ENCODE measurements at regions not wholly inside any gene's neighbourhood (a gene's known extent, or its start where the extent isn't known, plus 50 kb on each side); places are given as distances from the start of the nearest gene placed in this dataset.
A peak's percentile ranks its signal among the peaks of the same experiment; 100 is the strongest.

GRCh38 chrX:45859407-45859806 lies 658.7 kb upstream of the DIPK2B start:
- DNase-seq: no peak

GRCh38 chrX:45852884-45853283 lies 652.2 kb upstream of the DIPK2B start:
- no peak for DNase-seq

- peak; percentile 32 for DNase-seq
Measured at GRCh38 chrX:45851434-45851991, 650.8 kb upstream of the DIPK2B start.

- peak; percentile 17 for DNase-seq
Measured at GRCh38 chrX:45850775-45851433, 650.2 kb upstream of the DIPK2B start.

GRCh38 chrX:45850197-45850774 lies 649.6 kb upstream of the DIPK2B start:
- peak; percentile 18 for DNase-seq

GRCh38 chrX:45849261-45849862 lies 648.7 kb upstream of the DIPK2B start:
- DNase-seq: peak; percentile 1

- DNase-seq: no peak
Measured at GRCh38 chrX:45847961-45848360, 647.3 kb upstream of the DIPK2B start.

- DNase-seq: no peak
Measured at GRCh38 chrX:45846328-45846727, 645.7 kb upstream of the DIPK2B start.

- no peak for DNase-seq
Measured at GRCh38 chrX:45845142-45845541, 644.5 kb upstream of the DIPK2B start.

GRCh38 chrX:45843518-45843917 lies 642.8 kb upstream of the DIPK2B start:
- DNase-seq: no peak

- DNase-seq: no peak
Measured at GRCh38 chrX:45842926-45843315, 642.2 kb upstream of the DIPK2B start.

- no peak for DNase-seq
Measured at GRCh38 chrX:45842207-45842925, 641.7 kb upstream of the DIPK2B start.

GRCh38 chrX:45840411-45840950 lies 639.8 kb upstream of the DIPK2B start:
- DNase-seq: no peak

GRCh38 chrX:45830343-45830742 lies 629.7 kb upstream of the DIPK2B start:
- no peak for DNase-seq

GRCh38 chrX:45824471-45824870 lies 623.8 kb upstream of the DIPK2B start:
- peak; percentile 17 for DNase-seq

GRCh38 chrX:45823536-45823935 lies 622.9 kb upstream of the DIPK2B start:
- DNase-seq: no peak

GRCh38 chrX:45822124-45822523 lies 621.4 kb upstream of the DIPK2B start:
- DNase-seq: no peak

GRCh38 chrX:45818913-45819312 lies 618.2 kb upstream of the DIPK2B start:
- DNase-seq: no peak

- DNase-seq: no peak
Measured at GRCh38 chrX:45815441-45815840, 614.8 kb upstream of the DIPK2B start.

GRCh38 chrX:45811326-45811725 lies 610.6 kb upstream of the DIPK2B start:
- no peak for DNase-seq

- no peak for DNase-seq
Measured at GRCh38 chrX:45807572-45808425, 607.1 kb upstream of the DIPK2B start.

- peak; percentile 16 for DNase-seq
Measured at GRCh38 chrX:45806410-45807121, 605.9 kb upstream of the DIPK2B start.

All from activated CD4-positive, alpha-beta T cell treated with anti-CD3 and anti-CD28 coated beads, Interleukin-2, amount 50 U/mL, for 1 hour (primary cell).